Type B pancreatic cell (in vitro differentiated cells): ENCODE measurements at regions not wholly inside any gene's neighbourhood (a gene's known extent, or its start where the extent isn't known, plus 50 kb on each side); places are given as distances from the start of the nearest gene placed in this dataset.

ENCODE experiments used
- DNase-seq: peaks from one replicate; pipeline ENCODE4 v3.0.0; 2021; ENCODE audit warnings: mixed read lengths; ENCODE audit not compliant: unreplicated experiment; ENCODE audit errors: extremely low spot score
- H3K27ac Mint-ChIP-seq: 2 replicates; pipeline ENCODE4 v1.8.0; 2021; ENCODE audit warnings: mild to moderate bottlenecking, mixed read lengths
- H3K27me3 Mint-ChIP-seq: 2 replicates; pipeline ENCODE4 v1.8.0; 2021; ENCODE audit warnings: mixed read lengths
- H3K36me3 Mint-ChIP-seq: 2 replicates; pipeline ENCODE4 v1.8.0; 2021; ENCODE audit warnings: mixed read lengths
- H3K4me1 Mint-ChIP-seq: one replicate; pipeline ENCODE4 v1.8.0; 2021; ENCODE audit warnings: mixed read lengths; ENCODE audit not compliant: unreplicated experiment
- H3K4me3 Mint-ChIP-seq: 2 replicates; pipeline ENCODE4 v1.8.0; 2021; ENCODE audit warnings: mild to moderate bottlenecking, mixed read lengths
- H3K9me3 Mint-ChIP-seq: 2 replicates; pipeline ENCODE4 v1.8.0; 2021; ENCODE audit warnings: mixed read lengths
- CTCF ChIP-seq: fragments of 200-600 bp; sonication (generic); conservative IDR thresholded peaks from 2 replicates; pipeline ENCODE4 v1.5.0; 2021; ENCODE audit warnings: antibody characterized with exemption, mild to moderate bottlenecking

- Mint-ChIP-seq H3K27me3 (no peaks in the 10 kb centered on the region), H3K9me3 (no peaks in the 10 kb centered on the region), H3K36me3 (peaks cover 7% of the 10 kb centered on the region), H3K4me1 (peaks cover 10% of the 10 kb centered on the region), H3K4me3 (no peak overlapping the region), H3K27ac (peak overlapping the region; percentile 32)
- TF ChIP-seq CTCF: no peak
- no peak for DNase-seq
Measured at GRCh38 chr14:35197015-35197414, 74.7 kb downstream of the PRORP start.

GRCh38 chr14:35201066-35201465, 78.7 kb downstream of the PRORP start:
- H3K36me3 Mint-ChIP-seq: no peaks in the 10 kb centered on the region
- H3K27me3 Mint-ChIP-seq: no peaks in the 10 kb centered on the region
- DNase-seq: no peak
- peaks cover 10% of the 10 kb centered on the region for H3K4me1 Mint-ChIP-seq
- H3K9me3 Mint-ChIP-seq: no peaks in the 10 kb centered on the region
- TF ChIP-seq CTCF: no peak
- H3K27ac Mint-ChIP-seq: no peak overlapping the region
- H3K4me3 Mint-ChIP-seq: no peak overlapping the region

GRCh38 chr14:35202195-35202594, 79.8 kb downstream of the PRORP start:
- Mint-ChIP-seq H3K9me3 (no peaks in the 10 kb centered on the region), H3K4me1 (no peaks in the 10 kb centered on the region), H3K4me3 (no peak overlapping the region), H3K27ac (no peak overlapping the region), H3K36me3 (no peaks in the 10 kb centered on the region), H3K27me3 (no peaks in the 10 kb centered on the region)
- DNase-seq: no peak
- no peak for TF ChIP-seq CTCF

- no peaks in the 10 kb centered on the region for H3K4me1 Mint-ChIP-seq
- no peak for DNase-seq
- H3K27ac Mint-ChIP-seq: no peak overlapping the region
- no peak for TF ChIP-seq CTCF
- H3K4me3 Mint-ChIP-seq: no peak overlapping the region
- no peaks in the 10 kb centered on the region for H3K27me3 Mint-ChIP-seq
- peaks cover 3% of the 10 kb centered on the region for H3K36me3 Mint-ChIP-seq
- no peaks in the 10 kb centered on the region for H3K9me3 Mint-ChIP-seq
Measured at GRCh38 chr14:35205737-35206136, 83.4 kb downstream of the PRORP start.

- no peak overlapping the region for H3K4me3 Mint-ChIP-seq
- H3K27ac Mint-ChIP-seq: no peak overlapping the region
- TF ChIP-seq CTCF: no peak
- H3K4me1 Mint-ChIP-seq: peaks cover 5% of the 10 kb centered on the region
- no peaks in the 10 kb centered on the region for H3K9me3 Mint-ChIP-seq
- peaks cover 3% of the 10 kb centered on the region for H3K36me3 Mint-ChIP-seq
- no peak for DNase-seq
- H3K27me3 Mint-ChIP-seq: no peaks in the 10 kb centered on the region
Measured at GRCh38 chr14:35211067-35211466, 81.1 kb upstream of the PSMA6 start.
